ENCODE measurements at regions not wholly inside any gene's neighbourhood (a gene's known extent, or its start where the extent isn't known, plus 50 kb on each side); places are given as distances from the start of the nearest gene placed in this dataset.

GRCh38 chr2:34307636-34308035 is 708.5 kb upstream of the FAM98A start:
- intact Hi-C loops (cut with DNase I): no loop called here
- Histone ChIP-seq H3K9me3 (no peaks in the 10 kb centered on the region), H3K4me1 (no peaks in the 10 kb centered on the region), H3K36me3 (no peaks in the 10 kb centered on the region), H3K27me3 (no peaks in the 10 kb centered on the region), H3K27ac (no peak overlapping the region), H3K4me3 (no peak overlapping the region)
- no peak for DNase-seq
- 60 to 76% methylated on average over 4 of the region's 4 CpGs for WGBS, 2 donors
- TF ChIP-seq CTCF (IDR thresholded peaks at IDR 0.05) (no peak), POLR2A (IDR thresholded peaks at IDR 0.05) (no peak)

- intact Hi-C loops (cut with DNase I): no loop called here
- DNase-seq: no peak
- H3K4me3 ChIP-seq: no peak overlapping the region
- no peaks in the 10 kb centered on the region for H3K4me1 ChIP-seq
- no peaks in the 10 kb centered on the region for H3K9me3 ChIP-seq
- H3K36me3 ChIP-seq: no peaks in the 10 kb centered on the region
- H3K27ac ChIP-seq: no peak overlapping the region
- no peak for TF ChIP-seq POLR2A (IDR thresholded peaks at IDR 0.05)
- no peak for TF ChIP-seq CTCF (IDR thresholded peaks at IDR 0.05)
- no peaks in the 10 kb centered on the region for H3K27me3 ChIP-seq
Observed at GRCh38 chr2:34306745-34307144, 707.6 kb upstream of the FAM98A start.

GRCh38 chr2:34305587-34305986 is 706.5 kb upstream of the FAM98A start:
- no peak for TF ChIP-seq CTCF (IDR thresholded peaks at IDR 0.05)
- no peak for TF ChIP-seq POLR2A (IDR thresholded peaks at IDR 0.05)
- Histone ChIP-seq H3K36me3 (no peaks in the 10 kb centered on the region), H3K27me3 (no peaks in the 10 kb centered on the region), H3K4me1 (no peaks in the 10 kb centered on the region), H3K27ac (no peak overlapping the region), H3K9me3 (no peaks in the 10 kb centered on the region), H3K4me3 (no peak overlapping the region)
- DNase-seq: no peak
- intact Hi-C loops (cut with DNase I): no loop called here
- WGBS, 2 donors: 52 to 66% methylated on average over 3 of the region's 3 CpGs

- intact Hi-C loops (cut with DNase I): no loop called here
- 76 to 77% methylated on average over 4 of the region's 4 CpGs for WGBS, 2 donors
- no peaks in the 10 kb centered on the region for H3K9me3 ChIP-seq
- DNase-seq: no peak
- TF ChIP-seq POLR2A (IDR thresholded peaks at IDR 0.05) (no peak), CTCF (IDR thresholded peaks at IDR 0.05) (no peak)
- H3K27ac ChIP-seq: no peak overlapping the region
- no peaks in the 10 kb centered on the region for H3K4me1 ChIP-seq
- H3K27me3 ChIP-seq: no peaks in the 10 kb centered on the region
- no peaks in the 10 kb centered on the region for H3K36me3 ChIP-seq
- H3K4me3 ChIP-seq: no peak overlapping the region
Observed at GRCh38 chr2:34294961-34295360, 695.9 kb upstream of the FAM98A start.

GRCh38 chr2:34291076-34291475 is 692.0 kb upstream of the FAM98A start:
- intact Hi-C loops (cut with DNase I): no loop called here
- H3K36me3 ChIP-seq: no peaks in the 10 kb centered on the region
- H3K4me3 ChIP-seq: no peak overlapping the region
- H3K4me1 ChIP-seq: no peaks in the 10 kb centered on the region
- no peaks in the 10 kb centered on the region for H3K9me3 ChIP-seq
- no peak overlapping the region for H3K27ac ChIP-seq
- H3K27me3 ChIP-seq: no peaks in the 10 kb centered on the region
- TF ChIP-seq CTCF (IDR thresholded peaks at IDR 0.05) (no peak), POLR2A (IDR thresholded peaks at IDR 0.05) (no peak)
- WGBS, 2 donors: 47 to 53% methylated on average over 1 of the region's 1 CpG
- no peak for DNase-seq
